A549 (cell line): ENCODE measurements at regions not wholly inside any gene's neighbourhood (a gene's known extent, or its start where the extent isn't known, plus 50 kb on each side); places are given as distances from the start of the nearest gene placed in this dataset.

Experiments
- ATAC-seq, 2 experiments: fragments of 200-7000 bp in 1 of 2; fragments of >200 bp in 1 of 2; cut with Nextera tagmentation in 1 of 2; cut with Tn5 transposase in 1 of 2; 3 replicates each; pipeline versions ENCODE4 v1.8.0 to v1.9.1; 2018 to 2020; ENCODE audit warnings: mild to moderate bottlenecking in 1 of 2, moderate library complexity in 1 of 2
- CTCF ChIA-PET: fragments of 300-600 bp; sonication (Branson Sonifier 250); formaldehyde crosslinking; extraction: SDS; loops from one replicate; lab custom pipeline; 2021; ENCODE audit warnings: antibody characterized with exemption, inconsistent platforms; lab: Yijun Ruan, JAX
- POLR2A ChIA-PET: fragments of 350-600 bp; formaldehyde crosslinking; extraction: SDS; loops from one replicate; lab custom pipeline; 2021; ENCODE audit warnings: antibody characterized with exemption, inconsistent platforms; lab: Yijun Ruan, JAX
- DNase-seq, 2 experiments: peaks; one replicate each; pipeline versions ENCODE4 v3.0.0 to v3.0.0-alpha.2; 2011 to 2016; ENCODE audit warnings: low read depth in 1 of 2, low spot score in 1 of 2
- FAIRE-seq: peaks from 2 replicates; lab custom pipeline; 2011; peaks lifted over from hg19 to GRCh38; lab: Jason Lieb, UNC
- H3K27ac ChIP-seq, 2 experiments: fragments of >200 bp; sonication (Bioruptor Twin); formaldehyde crosslinking; 3 replicates each; pipeline ENCODE4 v1.5.1; 2016 to 2017
- H3K4me1 ChIP-seq: fragments of >200 bp; sonication (Bioruptor Twin); formaldehyde crosslinking; 3 replicates; pipeline ENCODE4 v1.6.1; 2016
- H3K4me2 ChIP-seq: fragments of >200 bp; sonication (Bioruptor Twin); formaldehyde crosslinking; 3 replicates; pipeline ENCODE4 v1.6.1; 2016
- H3K4me3 ChIP-seq: fragments of >200 bp; sonication (Bioruptor Twin); formaldehyde crosslinking; 3 replicates; pipeline ENCODE4 v1.5.1; 2016
- H3K9me3 ChIP-seq: fragments of >200 bp; sonication (Bioruptor Twin); formaldehyde crosslinking; 3 replicates; pipeline ENCODE4 v1.6.1; 2016
- CHD2 ChIP-seq: fragments of 150-350 bp; IDR thresholded peaks from 2 replicates; pipeline ENCODE4 v1.6.1; 2014; ENCODE audit warnings: low read length; ENCODE audit not compliant: partially characterized antibody
- EHMT2 ChIP-seq: fragments of 200-600 bp; sonication (generic); IDR thresholded peaks from 2 replicates; pipeline ENCODE4 v1.6.1; 2016; ENCODE audit warnings: antibody characterized with exemption, low read depth, mild to moderate bottlenecking, moderate library complexity
- EP300 ChIP-seq, 2 experiments: fragments of >200 bp; sonication (Bioruptor Twin); formaldehyde crosslinking; IDR thresholded peaks; 2 replicates in 1 of 2; 3 replicates in 1 of 2; pipeline ENCODE4 v1.6.1; 2016 to 2017
- FOSB ChIP-seq: fragments of 250-450 bp; sonication (Bioruptor Pico); IDR thresholded peaks from 2 replicates; pipeline ENCODE4 v1.5.0; 2020; ENCODE audit warnings: mild to moderate bottlenecking, moderate library complexity
- GATA3 ChIP-seq: IDR thresholded peaks from 2 replicates; pipeline ENCODE4 v1.6.1; 2012; ENCODE audit warnings: borderline replicate concordance
- HEYL ChIP-seq: fragments of 250-450 bp; sonication (Bioruptor Pico); IDR thresholded peaks from 2 replicates; pipeline ENCODE4 v1.8.0; 2021; ENCODE audit warnings: mild to moderate bottlenecking, moderate library complexity
- HOXA7 ChIP-seq: fragments of 250-450 bp; sonication (Bioruptor Pico); IDR thresholded peaks from 2 replicates; pipeline ENCODE4 v1.5.0; 2020; ENCODE audit warnings: mild to moderate bottlenecking, moderate library complexity
- MAFK ChIP-seq: fragments of 450-650 bp; IDR thresholded peaks from 2 replicates; pipeline ENCODE4 v1.6.1; 2014; ENCODE audit not compliant: partially characterized antibody
- MYC ChIP-seq: IDR thresholded peaks from 2 replicates; pipeline ENCODE4 v1.6.1; 2012; ENCODE audit warnings: mild to moderate bottlenecking, inconsistent platforms, low read length, improper control_type of control experiment, borderline replicate concordance
- NPAS2 ChIP-seq: fragments of 250-450 bp; sonication (Bioruptor Pico); IDR thresholded peaks from 2 replicates; pipeline ENCODE4 v1.8.0; 2022; ENCODE audit warnings: mild to moderate bottlenecking, moderate library complexity, borderline replicate concordance
- PHF8 ChIP-seq: fragments of 200-600 bp; sonication (generic); IDR thresholded peaks from 2 replicates; pipeline ENCODE4 v1.6.1; 2016; ENCODE audit warnings: low read depth, mild to moderate bottlenecking, antibody characterized with exemption, moderate library complexity, borderline replicate concordance
- RCOR1 ChIP-seq: fragments of 150-350 bp; IDR thresholded peaks from 2 replicates; pipeline ENCODE4 v1.6.1; 2014; ENCODE audit warnings: antibody characterized with exemption, low read length, low read depth
- RNF2 ChIP-seq: fragments of 200-600 bp; sonication (generic); IDR thresholded peaks from 2 replicates; pipeline ENCODE4 v1.6.1; 2016; ENCODE audit warnings: low read depth, mild to moderate bottlenecking, antibody characterized with exemption, moderate library complexity, borderline replicate concordance
- SMC3 ChIP-seq: fragments of >200 bp; sonication (Bioruptor Twin); formaldehyde crosslinking; IDR thresholded peaks from 3 replicates; pipeline ENCODE4 v1.6.1; 2018; ENCODE audit warnings: inconsistent platforms
- TFCP2L1 ChIP-seq: fragments of 250-450 bp; sonication (Bioruptor Pico); IDR thresholded peaks from 2 replicates; pipeline ENCODE4 v1.5.0; 2021; ENCODE audit warnings: mild to moderate bottlenecking
- ZC3H11A ChIP-seq: fragments of 450-650 bp; IDR thresholded peaks from 2 replicates; pipeline ENCODE4 v1.6.1; 2014; ENCODE audit warnings: antibody characterized with exemption, mild to moderate bottlenecking
- ZNF302 ChIP-seq: fragments of 250-450 bp; sonication (Bioruptor Pico); IDR thresholded peaks from 2 replicates; pipeline ENCODE4 v1.9.0; 2021; ENCODE audit warnings: inconsistent platforms, mild to moderate bottlenecking, moderate library complexity
- WGBS: methylation state at CpG from one replicate; pipeline ENCODE4 v1.1.6; 2017; ENCODE audit errors: missing lambda C conversion rate; 5-methylcytosine and 5-hydroxymethylcytosine counted together
- TF ChIP-seq, protein P1 (sequence below): fragments of 150-350 bp; IDR thresholded peaks from 2 replicates; pipeline ENCODE4 v1.6.1; 2014; ENCODE audit warnings: low read depth, mild to moderate bottlenecking, low read length
- TF ChIP-seq, protein P2 (sequence below): fragments of 450-650 bp; IDR thresholded peaks from 2 replicates; pipeline ENCODE4 v1.6.1; 2014; ENCODE audit warnings: antibody characterized with exemption
- TF ChIP-seq, protein P3 (sequence below): fragments of 250-450 bp; sonication (Bioruptor Pico); IDR thresholded peaks from 2 replicates; pipeline ENCODE4 v1.5.0; 2021; ENCODE audit warnings: mild to moderate bottlenecking, moderate library complexity, borderline replicate concordance
- TF ChIP-seq, protein P4 (sequence below): fragments of >200 bp; sonication (Bioruptor Twin); formaldehyde crosslinking; IDR thresholded peaks from 3 replicates; pipeline ENCODE4 v1.5.1; 2016
- TF ChIP-seq, protein P5 (sequence below): IDR thresholded peaks from 2 replicates; pipeline ENCODE4 v1.6.1; 2012
- TF ChIP-seq, protein P6 (sequence below): fragments of 200-600 bp; sonication (generic); IDR thresholded peaks from 2 replicates; pipeline ENCODE4 v1.6.1; 2016; ENCODE audit warnings: antibody characterized with exemption, mild to moderate bottlenecking, moderate library complexity

DNA sequence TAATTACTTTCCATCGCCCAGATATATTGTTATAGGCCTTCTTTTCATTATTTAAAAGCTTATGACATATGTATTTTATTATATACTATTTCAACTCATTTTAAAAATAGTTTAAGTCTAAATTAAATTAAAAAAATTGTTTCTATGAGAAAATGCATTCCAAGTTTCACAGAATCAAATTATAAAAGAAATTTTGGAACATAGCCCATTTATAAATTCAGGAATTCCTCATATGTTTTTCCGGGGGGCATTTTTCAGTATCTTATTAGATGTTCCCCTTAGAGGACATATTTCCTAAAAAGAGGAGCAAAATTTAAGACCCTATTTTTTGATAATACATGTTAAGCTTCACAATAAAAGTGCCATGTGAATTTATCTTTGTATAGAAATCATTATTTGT is 119.9 kb upstream of the ATP2B1 start:
- FAIRE-seq (no peak), ATAC-seq (no peak), DNase-seq (no peak)
- H3K4me1 ChIP-seq = peaks cover 40% of the 10 kb centered on the region
- no peak overlapping the region for H3K4me2 ChIP-seq
- ChIA-PET POLR2A (no interaction called here), CTCF (interaction anchor here (0.7 to 1.0 kb wide), 2 partner anchors 14 to 257 kb away, joined by 3 read pairs; no protein-coding TSS in a partner anchor)
- 89% methylated on average over 2 of the region's 2 CpGs for WGBS
- H3K27ac ChIP-seq = no peak overlapping the region
- H3K9me3 ChIP-seq = no peaks in the 10 kb centered on the region
- no peak overlapping the region for H3K4me3 ChIP-seq
- TF ChIP-seq, protein P1, sequence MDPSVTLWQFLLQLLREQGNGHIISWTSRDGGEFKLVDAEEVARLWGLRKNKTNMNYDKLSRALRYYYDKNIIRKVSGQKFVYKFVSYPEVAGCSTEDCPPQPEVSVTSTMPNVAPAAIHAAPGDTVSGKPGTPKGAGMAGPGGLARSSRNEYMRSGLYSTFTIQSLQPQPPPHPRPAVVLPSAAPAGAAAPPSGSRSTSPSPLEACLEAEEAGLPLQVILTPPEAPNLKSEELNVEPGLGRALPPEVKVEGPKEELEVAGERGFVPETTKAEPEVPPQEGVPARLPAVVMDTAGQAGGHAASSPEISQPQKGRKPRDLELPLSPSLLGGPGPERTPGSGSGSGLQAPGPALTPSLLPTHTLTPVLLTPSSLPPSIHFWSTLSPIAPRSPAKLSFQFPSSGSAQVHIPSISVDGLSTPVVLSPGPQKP = no peak
- TF ChIP-seq HEYL (CRISPR knock-in tag) (no peak), ZC3H11A (no peak), EHMT2 (no peak), TFCP2L1 (CRISPR knock-in tag) (no peak), RCOR1 (no peak), EP300 (IDR thresholded peaks at IDR 0.05) (no peak)
- TF ChIP-seq, protein P2, sequence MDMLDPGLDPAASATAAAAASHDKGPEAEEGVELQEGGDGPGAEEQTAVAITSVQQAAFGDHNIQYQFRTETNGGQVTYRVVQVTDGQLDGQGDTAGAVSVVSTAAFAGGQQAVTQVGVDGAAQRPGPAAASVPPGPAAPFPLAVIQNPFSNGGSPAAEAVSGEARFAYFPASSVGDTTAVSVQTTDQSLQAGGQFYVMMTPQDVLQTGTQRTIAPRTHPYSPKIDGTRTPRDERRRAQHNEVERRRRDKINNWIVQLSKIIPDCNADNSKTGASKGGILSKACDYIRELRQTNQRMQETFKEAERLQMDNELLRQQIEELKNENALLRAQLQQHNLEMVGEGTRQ = no peak

DNA sequence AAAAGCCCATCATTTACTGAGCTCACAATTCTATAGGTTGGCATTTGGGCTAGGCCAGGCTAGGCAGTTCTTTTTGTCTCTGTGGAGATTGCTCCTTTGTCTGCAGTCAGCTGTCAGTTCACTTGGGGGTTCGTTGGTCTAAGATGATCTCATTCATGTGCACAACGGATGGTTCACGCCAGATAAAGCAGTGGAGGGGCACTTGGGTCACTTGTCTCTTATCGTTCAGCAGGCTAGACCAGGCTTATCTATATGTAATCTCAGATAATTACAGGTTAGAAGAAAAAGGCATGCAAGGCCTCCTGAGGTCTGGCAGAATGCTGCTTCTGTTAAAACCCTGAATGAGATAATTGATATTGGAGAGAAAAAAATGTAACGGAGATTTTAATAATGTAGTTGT is 119.0 kb upstream of the ATP2B1 start:
- H3K4me1 ChIP-seq = peaks cover 40% of the 10 kb centered on the region
- no peaks in the 10 kb centered on the region for H3K9me3 ChIP-seq
- DNase-seq = no peak
- TF ChIP-seq ZNF302 (CRISPR knock-in tag) = no peak
- TF ChIP-seq, protein P3, sequence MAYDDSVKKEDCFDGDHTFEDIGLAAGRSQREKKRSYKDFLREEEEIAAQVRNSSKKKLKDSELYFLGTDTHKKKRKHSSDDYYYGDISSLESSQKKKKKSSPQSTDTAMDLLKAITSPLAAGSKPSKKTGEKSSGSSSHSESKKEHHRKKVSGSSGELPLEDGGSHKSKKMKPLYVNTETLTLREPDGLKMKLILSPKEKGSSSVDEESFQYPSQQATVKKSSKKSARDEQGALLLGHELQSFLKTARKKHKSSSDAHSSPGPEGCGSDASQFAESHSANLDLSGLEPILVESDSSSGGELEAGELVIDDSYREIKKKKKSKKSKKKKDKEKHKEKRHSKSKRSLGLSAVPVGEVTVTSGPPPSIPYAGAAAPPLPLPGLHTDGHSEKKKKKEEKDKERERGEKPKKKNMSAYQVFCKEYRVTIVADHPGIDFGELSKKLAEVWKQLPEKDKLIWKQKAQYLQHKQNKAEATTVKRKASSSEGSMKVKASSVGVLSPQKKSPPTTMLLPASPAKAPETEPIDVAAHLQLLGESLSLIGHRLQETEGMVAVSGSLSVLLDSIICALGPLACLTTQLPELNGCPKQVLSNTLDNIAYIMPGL (CRISPR knock-in tag) = no peak
- no peak for TF ChIP-seq RNF2
- TF ChIP-seq EP300 (IDR thresholded peaks at IDR 0.05) = no peak
- no peak for TF ChIP-seq NPAS2
- no peak for TF ChIP-seq HEYL (CRISPR knock-in tag)
- TF ChIP-seq, protein P1 = no peak
- TF ChIP-seq MYC = no peak
- TF ChIP-seq, protein P4, sequence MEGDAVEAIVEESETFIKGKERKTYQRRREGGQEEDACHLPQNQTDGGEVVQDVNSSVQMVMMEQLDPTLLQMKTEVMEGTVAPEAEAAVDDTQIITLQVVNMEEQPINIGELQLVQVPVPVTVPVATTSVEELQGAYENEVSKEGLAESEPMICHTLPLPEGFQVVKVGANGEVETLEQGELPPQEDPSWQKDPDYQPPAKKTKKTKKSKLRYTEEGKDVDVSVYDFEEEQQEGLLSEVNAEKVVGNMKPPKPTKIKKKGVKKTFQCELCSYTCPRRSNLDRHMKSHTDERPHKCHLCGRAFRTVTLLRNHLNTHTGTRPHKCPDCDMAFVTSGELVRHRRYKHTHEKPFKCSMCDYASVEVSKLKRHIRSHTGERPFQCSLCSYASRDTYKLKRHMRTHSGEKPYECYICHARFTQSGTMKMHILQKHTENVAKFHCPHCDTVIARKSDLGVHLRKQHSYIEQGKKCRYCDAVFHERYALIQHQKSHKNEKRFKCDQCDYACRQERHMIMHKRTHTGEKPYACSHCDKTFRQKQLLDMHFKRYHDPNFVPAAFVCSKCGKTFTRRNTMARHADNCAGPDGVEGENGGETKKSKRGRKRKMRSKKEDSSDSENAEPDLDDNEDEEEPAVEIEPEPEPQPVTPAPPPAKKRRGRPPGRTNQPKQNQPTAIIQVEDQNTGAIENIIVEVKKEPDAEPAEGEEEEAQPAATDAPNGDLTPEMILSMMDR = no peak
- no peak for TF ChIP-seq PHF8
- no peak for TF ChIP-seq SMC3
- no peak for TF ChIP-seq FOSB
- no peak for TF ChIP-seq HOXA7 (CRISPR knock-in tag)
- TF ChIP-seq GATA3 = no peak
- TF ChIP-seq, protein P5, sequence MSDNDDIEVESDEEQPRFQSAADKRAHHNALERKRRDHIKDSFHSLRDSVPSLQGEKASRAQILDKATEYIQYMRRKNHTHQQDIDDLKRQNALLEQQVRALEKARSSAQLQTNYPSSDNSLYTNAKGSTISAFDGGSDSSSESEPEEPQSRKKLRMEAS = no peak
- no peak for TF ChIP-seq TFCP2L1 (CRISPR knock-in tag)
- no peak for TF ChIP-seq MAFK
- TF ChIP-seq, protein P6, sequence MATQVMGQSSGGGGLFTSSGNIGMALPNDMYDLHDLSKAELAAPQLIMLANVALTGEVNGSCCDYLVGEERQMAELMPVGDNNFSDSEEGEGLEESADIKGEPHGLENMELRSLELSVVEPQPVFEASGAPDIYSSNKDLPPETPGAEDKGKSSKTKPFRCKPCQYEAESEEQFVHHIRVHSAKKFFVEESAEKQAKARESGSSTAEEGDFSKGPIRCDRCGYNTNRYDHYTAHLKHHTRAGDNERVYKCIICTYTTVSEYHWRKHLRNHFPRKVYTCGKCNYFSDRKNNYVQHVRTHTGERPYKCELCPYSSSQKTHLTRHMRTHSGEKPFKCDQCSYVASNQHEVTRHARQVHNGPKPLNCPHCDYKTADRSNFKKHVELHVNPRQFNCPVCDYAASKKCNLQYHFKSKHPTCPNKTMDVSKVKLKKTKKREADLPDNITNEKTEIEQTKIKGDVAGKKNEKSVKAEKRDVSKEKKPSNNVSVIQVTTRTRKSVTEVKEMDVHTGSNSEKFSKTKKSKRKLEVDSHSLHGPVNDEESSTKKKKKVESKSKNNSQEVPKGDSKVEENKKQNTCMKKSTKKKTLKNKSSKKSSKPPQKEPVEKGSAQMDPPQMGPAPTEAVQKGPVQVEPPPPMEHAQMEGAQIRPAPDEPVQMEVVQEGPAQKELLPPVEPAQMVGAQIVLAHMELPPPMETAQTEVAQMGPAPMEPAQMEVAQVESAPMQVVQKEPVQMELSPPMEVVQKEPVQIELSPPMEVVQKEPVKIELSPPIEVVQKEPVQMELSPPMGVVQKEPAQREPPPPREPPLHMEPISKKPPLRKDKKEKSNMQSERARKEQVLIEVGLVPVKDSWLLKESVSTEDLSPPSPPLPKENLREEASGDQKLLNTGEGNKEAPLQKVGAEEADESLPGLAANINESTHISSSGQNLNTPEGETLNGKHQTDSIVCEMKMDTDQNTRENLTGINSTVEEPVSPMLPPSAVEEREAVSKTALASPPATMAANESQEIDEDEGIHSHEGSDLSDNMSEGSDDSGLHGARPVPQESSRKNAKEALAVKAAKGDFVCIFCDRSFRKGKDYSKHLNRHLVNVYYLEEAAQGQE = no peak
- TF ChIP-seq CHD2 = no peak
- TF ChIP-seq RCOR1 = no peak
- TF ChIP-seq, all 56 proteins: peak for 0
- POLR2A ChIA-PET = no interaction called here
- Histone ChIP-seq H3K4me2 (no peak overlapping the region), H3K27ac (peak overlapping the region in 1 of 2 experiments; percentile 63; a peak in 4 of 6 replicates), H3K4me3 (no peak overlapping the region)
- ATAC-seq (no peak), FAIRE-seq (no peak)
- CTCF ChIA-PET = no interaction called here
- WGBS = 65% methylated on average over 5 of the region's 5 CpGs
